ENCODE measurements at regions not wholly inside any gene's neighbourhood (a gene's known extent, or its start where the extent isn't known, plus 50 kb on each side); places are given as distances from the start of the nearest gene placed in this dataset.

- TF ChIP-seq CTCF (IDR thresholded peaks at IDR 0.05) (no peak), POLR2A (IDR thresholded peaks at IDR 0.05) (no peak)
Observed at GRCh38 chr1:81071969-81072753, 728.6 kb upstream of the ADGRL2 start.
